T-helper 2 cell treated with Interferon-gamma antibody and Interleukin-4, amounts not matched to agents 5 μg/mL and 100 μg/mL, for 36 hours (primary cell): ENCODE measurements at regions not wholly inside any gene's neighbourhood (a gene's known extent, or its start where the extent isn't known, plus 50 kb on each side); places are given as distances from the start of the nearest gene placed in this dataset.
A peak's percentile ranks its signal among the peaks of the same experiment; 100 is the strongest.

Experiments
- DNase-seq: peaks from one replicate; pipeline ENCODE4 v3.0.0; 2021; ENCODE audit warnings: low spot score
- H3K27ac Mint-ChIP-seq: one replicate; pipeline ENCODE4 v1.8.0; 2021; ENCODE audit warnings: mild to moderate bottlenecking, mixed read lengths
- H3K27me3 Mint-ChIP-seq: one replicate; pipeline ENCODE4 v1.8.0; 2021; ENCODE audit warnings: low read depth, mixed read lengths
- H3K36me3 Mint-ChIP-seq: one replicate; pipeline ENCODE4 v1.8.0; 2021; ENCODE audit warnings: low read depth, mixed read lengths
- H3K4me1 Mint-ChIP-seq: one replicate; pipeline ENCODE4 v1.8.0; 2021; ENCODE audit warnings: low read depth, mixed read lengths
- H3K4me3 Mint-ChIP-seq: one replicate; pipeline ENCODE4 v1.8.0; 2022; ENCODE audit warnings: mild to moderate bottlenecking, moderate library complexity, mixed read lengths
- H3K9me3 Mint-ChIP-seq: one replicate; pipeline ENCODE4 v1.8.0; 2021; ENCODE audit warnings: mixed read lengths

- Mint-ChIP-seq H3K27ac (peak overlapping the region; percentile 95), H3K9me3 (no peaks in the 10 kb centered on the region), H3K27me3 (no peaks in the 10 kb centered on the region), H3K36me3 (no peaks in the 10 kb centered on the region), H3K4me1 (peaks cover 68% of the 10 kb centered on the region), H3K4me3 (peak overlapping the region; percentile 77)
- DNase-seq: no peak
These were observed 51.0 kb upstream of the ENPP6 start for GRCh38 chr4:184268584-184269160.

GRCh38 chr4:184267673-184268583 lies 50.3 kb upstream of the ENPP6 start:
- peak overlapping the region; percentile 95 for H3K27ac Mint-ChIP-seq
- H3K9me3 Mint-ChIP-seq: no peaks in the 10 kb centered on the region
- H3K27me3 Mint-ChIP-seq: no peaks in the 10 kb centered on the region
- H3K36me3 Mint-ChIP-seq: no peaks in the 10 kb centered on the region
- peak; percentile 85 for DNase-seq
- H3K4me1 Mint-ChIP-seq: peaks cover 65% of the 10 kb centered on the region
- H3K4me3 Mint-ChIP-seq: peak overlapping the region; percentile 77
